ENCODE measurements at regions not wholly inside any gene's neighbourhood (a gene's known extent, or its start where the extent isn't known, plus 50 kb on each side); places are given as distances from the start of the nearest gene placed in this dataset.

- TF ChIP-seq POLR2AphosphoS5 (IDR thresholded peaks at IDR 0.05; ENCODE audit: low read depth, low read length) (no peak), POLR2A (IDR thresholded peaks at IDR 0.05; ENCODE audit: low read depth, low read length) (no peak), TAF1 (IDR thresholded peaks at IDR 0.05; ENCODE audit: borderline replicate concordance, low read depth, low read length) (no peak)
These were observed 148.3 kb upstream of the IQSEC1 start for GRCh38 chr3:13221491-13222061.
